Chondrocyte (in vitro differentiated cells): ENCODE measurements at regions not wholly inside any gene's neighbourhood (a gene's known extent, or its start where the extent isn't known, plus 50 kb on each side); places are given as distances from the start of the nearest gene placed in this dataset.

Source experiments
- DNase-seq: peaks from one replicate; pipeline ENCODE4 v3.0.0; 2021; ENCODE audit warnings: mixed read lengths, low spot score
- H3K27ac Mint-ChIP-seq: one replicate; pipeline ENCODE4 v1.8.0; 2021; ENCODE audit warnings: mild to moderate bottlenecking, moderate library complexity, mixed read lengths; ENCODE audit not compliant: unreplicated experiment
- H3K27me3 Mint-ChIP-seq: 2 replicates; pipeline ENCODE4 v1.8.0; 2021; ENCODE audit warnings: low read depth, mixed read lengths
- H3K36me3 Mint-ChIP-seq: 2 replicates; pipeline ENCODE4 v1.8.0; 2021; ENCODE audit warnings: low read depth, mixed read lengths
- H3K4me1 Mint-ChIP-seq: 2 replicates; pipeline ENCODE4 v1.8.0; 2021; ENCODE audit warnings: low read depth, mild to moderate bottlenecking, mixed read lengths
- H3K4me3 Mint-ChIP-seq: one replicate; pipeline ENCODE4 v1.8.0; 2021; ENCODE audit warnings: mild to moderate bottlenecking, moderate library complexity, mixed read lengths; ENCODE audit not compliant: unreplicated experiment
- H3K9me3 Mint-ChIP-seq: 2 replicates; pipeline ENCODE4 v1.8.0; 2021; ENCODE audit warnings: low read depth, mixed read lengths
- TF ChIP-seq, protein P1 (sequence below): fragments of 200-600 bp; sonication (generic); IDR thresholded peaks from 2 replicates; pipeline ENCODE4 v1.5.0; 2021; ENCODE audit warnings: antibody characterized with exemption, mild to moderate bottlenecking, moderate library complexity

DNA sequence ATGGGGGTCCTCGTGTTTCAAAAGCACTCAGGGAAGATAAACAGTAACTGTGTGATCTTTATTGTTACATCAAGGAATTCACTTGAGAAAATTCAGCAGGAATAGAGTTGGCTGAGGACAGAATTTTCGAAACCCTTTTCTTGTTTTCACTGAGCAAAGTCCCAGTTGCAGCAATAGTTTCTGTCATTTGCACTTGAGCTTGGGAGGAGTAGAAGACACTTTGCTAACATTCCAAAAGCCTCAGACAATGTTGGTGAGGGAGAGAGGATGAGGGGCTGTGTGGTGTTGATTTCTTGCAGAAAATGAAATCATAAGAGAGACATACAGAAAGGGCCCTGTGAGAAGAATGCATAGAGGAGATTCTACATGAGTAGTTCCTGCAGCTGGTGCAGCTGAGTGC is 151.9 kb upstream of the DIPK2B start:
- H3K27ac Mint-ChIP-seq: peak overlapping the region; percentile 78

DNA sequence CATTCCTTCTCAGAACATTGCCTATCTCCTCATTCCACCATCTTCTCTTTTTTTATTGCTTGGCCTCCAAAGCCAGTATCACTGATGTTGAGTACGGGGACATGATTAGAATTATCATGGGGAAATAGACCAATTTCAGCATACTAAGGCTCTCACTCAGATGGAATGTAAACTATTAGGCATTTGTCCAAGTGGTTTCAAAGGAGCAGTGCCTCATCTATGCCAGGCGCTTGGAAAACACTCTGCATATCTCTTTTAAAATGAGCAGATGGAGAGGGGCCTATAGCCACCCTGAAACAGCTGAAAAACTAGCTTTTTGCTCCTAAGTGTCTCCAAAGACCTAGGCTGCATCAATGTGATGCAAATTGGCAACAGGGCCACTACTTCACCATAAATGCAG is 150.8 kb upstream of the DIPK2B start:
- Mint-ChIP-seq H3K27me3 (no peaks in the 10 kb centered on the region), H3K36me3 (peaks cover 6% of the 10 kb centered on the region), H3K4me1 (peaks cover 45% of the 10 kb centered on the region), H3K27ac (peak overlapping the region; percentile 71), H3K4me3 (no peak overlapping the region), H3K9me3 (peaks cover 33% of the 10 kb centered on the region)
- TF ChIP-seq, protein P1, sequence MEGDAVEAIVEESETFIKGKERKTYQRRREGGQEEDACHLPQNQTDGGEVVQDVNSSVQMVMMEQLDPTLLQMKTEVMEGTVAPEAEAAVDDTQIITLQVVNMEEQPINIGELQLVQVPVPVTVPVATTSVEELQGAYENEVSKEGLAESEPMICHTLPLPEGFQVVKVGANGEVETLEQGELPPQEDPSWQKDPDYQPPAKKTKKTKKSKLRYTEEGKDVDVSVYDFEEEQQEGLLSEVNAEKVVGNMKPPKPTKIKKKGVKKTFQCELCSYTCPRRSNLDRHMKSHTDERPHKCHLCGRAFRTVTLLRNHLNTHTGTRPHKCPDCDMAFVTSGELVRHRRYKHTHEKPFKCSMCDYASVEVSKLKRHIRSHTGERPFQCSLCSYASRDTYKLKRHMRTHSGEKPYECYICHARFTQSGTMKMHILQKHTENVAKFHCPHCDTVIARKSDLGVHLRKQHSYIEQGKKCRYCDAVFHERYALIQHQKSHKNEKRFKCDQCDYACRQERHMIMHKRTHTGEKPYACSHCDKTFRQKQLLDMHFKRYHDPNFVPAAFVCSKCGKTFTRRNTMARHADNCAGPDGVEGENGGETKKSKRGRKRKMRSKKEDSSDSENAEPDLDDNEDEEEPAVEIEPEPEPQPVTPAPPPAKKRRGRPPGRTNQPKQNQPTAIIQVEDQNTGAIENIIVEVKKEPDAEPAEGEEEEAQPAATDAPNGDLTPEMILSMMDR: no peak
- no peak for DNase-seq

More for the DNA sequence above, 151.9 kb upstream of the DIPK2B start:
- TF ChIP-seq, protein P1: no peak
- Mint-ChIP-seq H3K36me3 (peaks cover 6% of the 10 kb centered on the region), H3K4me1 (peaks cover 41% of the 10 kb centered on the region), H3K9me3 (peaks cover 36% of the 10 kb centered on the region), H3K27me3 (no peaks in the 10 kb centered on the region), H3K4me3 (no peak overlapping the region)
- DNase-seq: no peak

DNA sequence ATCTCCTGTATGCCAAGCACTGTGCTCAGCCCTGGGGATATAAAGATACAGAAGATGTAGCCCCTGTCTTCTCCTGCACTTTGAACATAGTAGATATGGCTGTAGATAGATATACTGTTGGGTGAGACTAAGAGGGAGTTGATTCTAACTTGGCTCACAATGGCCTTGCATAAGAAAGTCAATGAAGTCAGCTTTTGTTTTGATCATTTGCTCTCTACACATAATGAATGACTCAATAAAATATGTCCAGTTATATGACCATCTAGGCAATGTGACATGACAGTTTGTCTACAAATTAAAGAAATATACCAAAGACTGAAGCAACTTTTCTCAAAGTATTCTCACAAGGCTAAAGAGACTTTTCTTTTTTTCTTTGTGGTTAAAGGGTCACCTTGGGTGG is 147.6 kb upstream of the DIPK2B start:
- H3K27ac Mint-ChIP-seq: peak overlapping the region; percentile 65
- peaks cover 5% of the 10 kb centered on the region for H3K36me3 Mint-ChIP-seq
- TF ChIP-seq, protein P1: no peak
- DNase-seq: no peak
- no peaks in the 10 kb centered on the region for H3K27me3 Mint-ChIP-seq
- peaks cover 60% of the 10 kb centered on the region for H3K4me1 Mint-ChIP-seq
- peaks cover 23% of the 10 kb centered on the region for H3K9me3 Mint-ChIP-seq
- no peak overlapping the region for H3K4me3 Mint-ChIP-seq

DNA sequence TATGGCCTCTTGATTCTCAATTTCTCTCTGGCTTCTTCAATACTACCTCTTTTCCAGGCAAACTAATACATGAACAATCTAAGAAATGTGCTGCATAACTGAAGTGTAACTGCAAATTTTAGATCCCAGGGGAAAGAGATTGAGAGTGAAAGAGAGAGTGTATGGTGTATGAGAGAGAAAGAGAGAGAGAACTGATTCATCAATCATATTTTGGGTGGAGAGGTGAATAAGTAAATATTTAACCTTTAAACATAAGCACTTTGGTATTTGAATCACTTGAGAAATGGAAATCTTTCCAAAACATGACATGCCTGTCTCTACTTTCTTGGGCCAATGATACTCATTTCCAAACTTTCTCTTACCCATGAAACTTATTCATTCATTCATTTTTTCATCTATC is 147.2 kb upstream of the DIPK2B start:
- Mint-ChIP-seq H3K27me3 (no peaks in the 10 kb centered on the region), H3K4me3 (no peak overlapping the region), H3K4me1 (peaks cover 57% of the 10 kb centered on the region), H3K36me3 (peaks cover 5% of the 10 kb centered on the region), H3K27ac (peak overlapping the region; percentile 65), H3K9me3 (peaks cover 23% of the 10 kb centered on the region)
- DNase-seq: no peak
- TF ChIP-seq, protein P1: no peak

DNA sequence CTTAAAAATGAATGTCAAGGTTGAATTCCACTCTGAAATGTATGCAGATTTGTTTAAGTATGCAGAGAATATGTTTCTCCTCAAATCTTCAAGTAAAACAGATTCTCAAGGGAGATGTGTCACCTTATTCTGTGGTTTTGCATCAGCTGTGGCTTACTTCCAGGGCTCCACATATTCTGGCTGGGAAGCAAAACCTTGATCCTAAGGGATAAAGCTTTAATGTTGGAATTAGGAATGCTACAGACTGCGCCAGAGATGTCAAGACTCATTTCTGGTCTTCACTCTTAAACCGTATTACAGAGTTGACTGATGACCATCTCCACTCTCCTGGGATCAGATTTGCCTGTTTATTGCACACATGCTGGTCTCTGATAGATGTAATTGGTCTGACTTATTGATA is 143.9 kb upstream of the DIPK2B start:
- TF ChIP-seq, protein P1: no peak
- Mint-ChIP-seq H3K9me3 (peaks cover 24% of the 10 kb centered on the region), H3K36me3 (no peaks in the 10 kb centered on the region), H3K4me1 (peaks cover 36% of the 10 kb centered on the region), H3K27me3 (no peaks in the 10 kb centered on the region), H3K27ac (peak overlapping the region; percentile 68), H3K4me3 (no peak overlapping the region)
- no peak for DNase-seq
